OCI-LY1 (cell line): ENCODE measurements at regions not wholly inside any gene's neighbourhood (a gene's known extent, or its start where the extent isn't known, plus 50 kb on each side); places are given as distances from the start of the nearest gene placed in this dataset.

Source experiments
- H2AFZ ChIP-seq: fragments of 200-600 bp; sonication (generic), shearing (Covaris generic); 2 replicates; pipeline ENCODE4 v1.6.0; 2014; ENCODE audit warnings: antibody characterized with exemption, mild to moderate bottlenecking, low read length
- H3F3A ChIP-seq: fragments of 200-600 bp; sonication (generic), shearing (Covaris generic); 2 replicates; pipeline ENCODE4 v1.6.0; 2014; ENCODE audit warnings: mild to moderate bottlenecking, antibody characterized with exemption, low read length, moderate library complexity; ENCODE audit not compliant: insufficient read depth
- H3K27ac ChIP-seq: fragments of 200-600 bp; sonication (generic); 2 replicates; pipeline ENCODE4 v1.5.1; 2014; ENCODE audit warnings: low read length, mixed run types, mild to moderate bottlenecking, low read depth; ENCODE audit not compliant: poor library complexity, severe bottlenecking
- H3K27me3 ChIP-seq: fragments of 200-600 bp; sonication (generic); 2 replicates; pipeline ENCODE4 v1.6.0; 2014; ENCODE audit warnings: antibody characterized with exemption, mild to moderate bottlenecking, low read length, moderate library complexity; ENCODE audit not compliant: insufficient read depth
- H3K36me3 ChIP-seq: fragments of 200-600 bp; sonication (generic); 2 replicates; pipeline ENCODE4 v1.6.1; 2014; ENCODE audit warnings: mild to moderate bottlenecking, antibody characterized with exemption, low read length, moderate library complexity, mixed read lengths; ENCODE audit not compliant: insufficient read depth
- H3K4me1 ChIP-seq: fragments of 200-600 bp; sonication (generic); 2 replicates; pipeline ENCODE4 v1.5.1; 2014; ENCODE audit warnings: mild to moderate bottlenecking, low read length, moderate library complexity; ENCODE audit not compliant: insufficient read depth, severe bottlenecking
- H3K4me2 ChIP-seq: fragments of 200-600 bp; sonication (generic), shearing (Covaris generic); 2 replicates; pipeline ENCODE4 v1.6.1; 2014; ENCODE audit warnings: low read length
- H3K4me3 ChIP-seq: fragments of 200-600 bp; sonication (generic); 2 replicates; pipeline ENCODE4 v1.5.1; 2014; ENCODE audit warnings: low read length, low read depth, mild to moderate bottlenecking, mixed read lengths; ENCODE audit not compliant: poor library complexity, severe bottlenecking
- H3K79me2 ChIP-seq: fragments of 200-600 bp; shearing (Covaris generic); 2 replicates; pipeline ENCODE4 v1.6.1; 2016; ENCODE audit warnings: mixed run types, low read length, mixed read lengths; ENCODE audit not compliant: insufficient read depth
- H3K9ac ChIP-seq: fragments of 200-600 bp; sonication (generic), shearing (Covaris generic); 2 replicates; pipeline ENCODE4 v1.6.1; 2014; ENCODE audit warnings: mild to moderate bottlenecking, low read length, mixed read lengths
- H3K9me2 ChIP-seq: fragments of 200-600 bp; sonication (generic), shearing (Covaris generic); 2 replicates; pipeline ENCODE4 v1.6.1; 2014; ENCODE audit warnings: low read depth, mild to moderate bottlenecking, low read length, mixed read lengths
- H3K9me3 ChIP-seq: fragments of 200-600 bp; shearing (Covaris generic); 2 replicates; pipeline ENCODE4 v1.6.1; 2014; ENCODE audit warnings: low read length, mixed read lengths
- H4K20me1 ChIP-seq: fragments of 200-600 bp; sonication (generic), shearing (Covaris generic); 2 replicates; pipeline ENCODE4 v1.6.0; 2016; ENCODE audit warnings: mild to moderate bottlenecking, low read length; ENCODE audit not compliant: insufficient read depth
- CTCF ChIP-seq: fragments of 200-600 bp; sonication (generic), shearing (Covaris generic); IDR thresholded peaks from 2 replicates; pipeline ENCODE4 v1.5.1; 2017; ENCODE audit warnings: mild to moderate bottlenecking, antibody characterized with exemption, low read length, moderate library complexity, mixed read lengths
- EZH2 ChIP-seq: fragments of 200-600 bp; sonication (generic), shearing (Covaris generic); IDR thresholded peaks from 2 replicates; pipeline ENCODE4 v1.8.0; 2017; ENCODE audit warnings: borderline replicate concordance, mixed run types, mild to moderate bottlenecking, antibody characterized with exemption, low read length, moderate library complexity, mixed read lengths

GRCh38 chr21:24785033-24785432 lies 822.2 kb downstream of the MRPL39 start:
- no peak overlapping the region for H3K4me3 ChIP-seq
- H4K20me1 ChIP-seq: no peaks in the 10 kb centered on the region
- no peaks in the 10 kb centered on the region for H3K4me1 ChIP-seq
- H2AFZ ChIP-seq: no peak overlapping the region
- H3K9ac ChIP-seq: no peak overlapping the region
- H3K79me2 ChIP-seq: no peaks in the 10 kb centered on the region
- no peaks in the 10 kb centered on the region for H3K9me2 ChIP-seq
- H3F3A ChIP-seq: no peaks in the 10 kb centered on the region
- H3K27ac ChIP-seq: no peak overlapping the region
- H3K27me3 ChIP-seq: no peaks in the 10 kb centered on the region
- no peak for TF ChIP-seq EZH2
- TF ChIP-seq CTCF: no peak
- no peaks in the 10 kb centered on the region for H3K36me3 ChIP-seq
- H3K4me2 ChIP-seq: no peak overlapping the region
- no peaks in the 10 kb centered on the region for H3K9me3 ChIP-seq

- H2AFZ ChIP-seq: no peak overlapping the region
- H3K9ac ChIP-seq: no peak overlapping the region
- TF ChIP-seq CTCF (no peak), EZH2 (no peak)
- no peak overlapping the region for H3K4me3 ChIP-seq
- no peak overlapping the region for H3K4me2 ChIP-seq
- H3K9me3 ChIP-seq: no peaks in the 10 kb centered on the region
- H3K4me1 ChIP-seq: no peaks in the 10 kb centered on the region
- H3K79me2 ChIP-seq: no peaks in the 10 kb centered on the region
- H4K20me1 ChIP-seq: no peaks in the 10 kb centered on the region
- no peak overlapping the region for H3K27ac ChIP-seq
- H3K27me3 ChIP-seq: no peaks in the 10 kb centered on the region
- no peaks in the 10 kb centered on the region for H3K36me3 ChIP-seq
- no peaks in the 10 kb centered on the region for H3K9me2 ChIP-seq
- no peaks in the 10 kb centered on the region for H3F3A ChIP-seq
Observed at GRCh38 chr21:24781146-24781545, 826.1 kb downstream of the MRPL39 start.

- Histone ChIP-seq H3K4me2 (no peak overlapping the region), H3K9ac (no peak overlapping the region), H3F3A (no peaks in the 10 kb centered on the region), H3K27me3 (no peaks in the 10 kb centered on the region), H3K9me3 (no peaks in the 10 kb centered on the region), H3K79me2 (no peaks in the 10 kb centered on the region), H4K20me1 (no peaks in the 10 kb centered on the region), H3K36me3 (no peaks in the 10 kb centered on the region), H3K9me2 (no peaks in the 10 kb centered on the region), H3K27ac (no peak overlapping the region), H3K4me1 (no peaks in the 10 kb centered on the region), H3K4me3 (no peak overlapping the region), H2AFZ (no peak overlapping the region)
- TF ChIP-seq CTCF: no peak
- no peak for TF ChIP-seq EZH2
Observed at GRCh38 chr21:24759348-24760075, 847.8 kb downstream of the MRPL39 start.
